Gastroesophageal sphincter (tissue), 3 donors: ENCODE measurements at regions not wholly inside any gene's neighbourhood (a gene's known extent, or its start where the extent isn't known, plus 50 kb on each side); places are given as distances from the start of the nearest gene placed in this dataset.

Experiments used
- CTCF ChIP-seq, 4 experiments: fragments of 200-600 bp in 2 of 4; fragments of 450-650 bp in 2 of 4; sonication (generic) in 1 of 4; IDR thresholded peaks; one replicate each; pipeline ENCODE4 v1.5.1; 2017 to 2019; ENCODE audit warnings: antibody characterized with exemption in 4 of 4, mild to moderate bottlenecking in 2 of 4, moderate library complexity in 2 of 4
- EP300 ChIP-seq: sonication (generic); formaldehyde crosslinking; IDR thresholded peaks from one replicate; pipeline ENCODE4 v1.6.1; 2017; ENCODE audit warnings: antibody characterized with exemption, mild to moderate bottlenecking
- POLR2A ChIP-seq, 2 donors: fragments of 450-650 bp; IDR thresholded peaks; one replicate each; pipeline ENCODE4 v1.6.1; 2017; ENCODE audit warnings: antibody characterized with exemption in 2 of 2, mild to moderate bottlenecking in 2 of 2, moderate library complexity in 1 of 2

GRCh38 chr1:232722626-232723025, 82.6 kb upstream of the MAP10 start:
- no peak for TF ChIP-seq CTCF (IDR thresholded peaks at IDR 0.05)
- no peak for TF ChIP-seq POLR2A (IDR thresholded peaks at IDR 0.05)
- TF ChIP-seq EP300, result no peak
